ENCODE measurements at regions not wholly inside any gene's neighbourhood (a gene's known extent, or its start where the extent isn't known, plus 50 kb on each side); places are given as distances from the start of the nearest gene placed in this dataset.

- DNase-seq, result no peak
These were observed 184.9 kb upstream of the IRX2 start for GRCh38 chr5:2936413-2936812.

- DNase-seq, result no peak
These were observed 178.3 kb upstream of the IRX2 start for GRCh38 chr5:2929779-2930178.

GRCh38 chr5:2921651-2922050, 170.2 kb upstream of the IRX2 start:
- no peak for DNase-seq

GRCh38 chr5:2921176-2921575, 169.7 kb upstream of the IRX2 start:
- DNase-seq, result no peak

GRCh38 chr5:2920312-2920711, 168.8 kb upstream of the IRX2 start:
- no peak for DNase-seq

- DNase-seq, result no peak
These were observed 168.0 kb upstream of the IRX2 start for GRCh38 chr5:2919310-2920018.

GRCh38 chr5:2917524-2917923, 166.0 kb upstream of the IRX2 start:
- no peak for DNase-seq

GRCh38 chr5:2917093-2917492, 165.6 kb upstream of the IRX2 start:
- no peak for DNase-seq

GRCh38 chr5:2916076-2916682, 164.7 kb upstream of the IRX2 start:
- DNase-seq, result no peak

- DNase-seq, result no peak
These were observed 163.6 kb upstream of the IRX2 start for GRCh38 chr5:2914981-2915484.

- DNase-seq, result no peak
These were observed 162.7 kb upstream of the IRX2 start for GRCh38 chr5:2914022-2914661.

GRCh38 chr5:2913281-2913680, 161.8 kb upstream of the IRX2 start:
- DNase-seq, result no peak

- DNase-seq, result no peak
These were observed 161.3 kb upstream of the IRX2 start for GRCh38 chr5:2912741-2913140.

GRCh38 chr5:2910401-2911175, 159.1 kb upstream of the IRX2 start:
- DNase-seq, result no peak

- DNase-seq, result no peak
These were observed 157.6 kb upstream of the IRX2 start for GRCh38 chr5:2909035-2909434.

GRCh38 chr5:2908086-2908485, 156.6 kb upstream of the IRX2 start:
- no peak for DNase-seq

- DNase-seq, result no peak
These were observed 155.0 kb upstream of the IRX2 start for GRCh38 chr5:2906302-2907090.

GRCh38 chr5:2905741-2906140, 154.3 kb upstream of the IRX2 start:
- no peak for DNase-seq

GRCh38 chr5:2904956-2905355, 153.5 kb upstream of the IRX2 start:
- no peak for DNase-seq

- DNase-seq, result no peak
These were observed 152.9 kb upstream of the IRX2 start for GRCh38 chr5:2904399-2904798.

GRCh38 chr5:2903451-2904395, 152.2 kb upstream of the IRX2 start:
- no peak for DNase-seq

All from NCI-H69 (cell line).